CD8-positive, alpha-beta memory T cell (primary cell): ENCODE measurements at regions not wholly inside any gene's neighbourhood (a gene's known extent, or its start where the extent isn't known, plus 50 kb on each side); places are given as distances from the start of the nearest gene placed in this dataset.

Experiments
- CTCF ChIA-PET: fragments of 350-600 bp; sonication (Branson Sonifier 250); formaldehyde crosslinking; loops from one replicate; lab custom pipeline; 2021; ENCODE audit warnings: antibody characterized with exemption; lab: Charles Lee
- POLR2A ChIA-PET: fragments of 350-600 bp; sonication (Branson Sonifier 250); formaldehyde crosslinking; loops from one replicate; lab custom pipeline; 2021; ENCODE audit warnings: antibody characterized with exemption; lab: Charles Lee
- DNase-seq, 5 donors: peaks; one replicate each; pipeline versions ENCODE4 v3.0.0 to v3.0.0-alpha.2; 2020 to 2022; ENCODE audit warnings: mixed read lengths in 1 of 5
- H3K27ac ChIP-seq: one replicate; pipeline ENCODE4 v1.7.0; 2013; ENCODE audit warnings: low read depth, mild to moderate bottlenecking, low read length, moderate library complexity
- H3K27me3 ChIP-seq: 2 replicates; pipeline ENCODE4 v1.7.0; 2013; ENCODE audit warnings: low read length, mild to moderate bottlenecking; ENCODE audit not compliant: insufficient read depth, poor library complexity, severe bottlenecking
- H3K36me3 ChIP-seq: 2 replicates; pipeline ENCODE4 v1.7.0; 2013; ENCODE audit warnings: mild to moderate bottlenecking, low read length, moderate library complexity; ENCODE audit not compliant: insufficient read depth
- H3K4me1 ChIP-seq: 2 replicates; pipeline ENCODE4 v1.7.0; 2013; ENCODE audit warnings: mild to moderate bottlenecking, low read length, moderate library complexity; ENCODE audit not compliant: insufficient read depth
- H3K4me3 ChIP-seq: 2 replicates; pipeline ENCODE4 v1.7.0; 2013; ENCODE audit warnings: mild to moderate bottlenecking, low read length
- H3K9me3 ChIP-seq: 2 replicates; pipeline ENCODE4 v1.7.0; 2013; ENCODE audit warnings: mild to moderate bottlenecking, low read length
- H3K27ac Mint-ChIP-seq, 8 donors: one replicate each; pipeline ENCODE4 v1.8.0; 2020 to 2021; ENCODE audit warnings: mixed read lengths in 8 of 8, mild to moderate bottlenecking in 6 of 8, inconsistent platforms in 3 of 8, moderate library complexity in 3 of 8
- H3K27me3 Mint-ChIP-seq, 2 donors: one replicate each; pipeline ENCODE4 v1.8.0; 2020 to 2021; ENCODE audit warnings: mixed read lengths in 2 of 2, mild to moderate bottlenecking in 1 of 2, moderate library complexity in 1 of 2
- H3K36me3 Mint-ChIP-seq, 3 donors: one replicate each; pipeline ENCODE4 v1.8.0; 2020 to 2021; ENCODE audit warnings: mixed read lengths in 3 of 3, inconsistent platforms in 1 of 3, mild to moderate bottlenecking in 1 of 3
- H3K4me1 Mint-ChIP-seq, 3 donors: one replicate each; pipeline ENCODE4 v1.8.0; 2020 to 2021; ENCODE audit warnings: mixed read lengths in 3 of 3, inconsistent platforms in 1 of 3, mild to moderate bottlenecking in 1 of 3
- H3K4me3 Mint-ChIP-seq, 7 donors: one replicate each; pipeline ENCODE4 v1.8.0; 2020 to 2021; ENCODE audit warnings: mixed read lengths in 7 of 7, mild to moderate bottlenecking in 6 of 7, moderate library complexity in 4 of 7, inconsistent platforms in 2 of 7
- H3K9me3 Mint-ChIP-seq, 5 donors: one replicate each; pipeline ENCODE4 v1.8.0; 2020 to 2022; ENCODE audit warnings: mixed read lengths in 5 of 5, mild to moderate bottlenecking in 3 of 5, moderate library complexity in 2 of 5, inconsistent platforms in 1 of 5

DNA sequence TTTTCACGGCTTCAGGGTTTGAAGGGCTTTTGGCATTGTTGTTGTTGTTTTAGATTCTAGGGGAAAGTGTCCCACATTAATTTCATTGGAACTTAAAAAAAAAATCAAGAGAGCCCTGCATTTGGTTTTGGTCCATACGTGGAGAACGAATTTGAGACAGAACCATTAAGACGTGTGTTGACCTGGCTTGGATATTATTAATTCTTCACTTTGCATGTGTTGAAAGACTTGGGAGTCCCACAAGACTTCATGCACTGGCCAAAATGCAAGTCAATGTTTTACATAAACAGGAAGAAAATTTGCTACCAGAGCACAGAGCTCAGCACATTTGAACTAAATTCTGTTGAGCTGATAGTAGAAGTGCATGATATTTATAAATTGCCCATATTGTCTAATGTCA, 761.2 kb upstream of the ACVR2A start:
- Histone ChIP-seq H3K27ac (no peak overlapping the region), H3K27me3 (no peaks in the 10 kb centered on the region), H3K36me3 (no peaks in the 10 kb centered on the region), H3K4me1 (no peaks in the 10 kb centered on the region), H3K4me3 (no peak overlapping the region), H3K9me3 (no peaks in the 10 kb centered on the region)
- H3K9me3 Mint-ChIP-seq: no peaks in the 10 kb centered on the region
- H3K36me3 Mint-ChIP-seq: no peaks in the 10 kb centered on the region
- H3K27ac Mint-ChIP-seq: no peak overlapping the region
- H3K27me3 Mint-ChIP-seq: no peaks in the 10 kb centered on the region
- ChIA-PET POLR2A (no interaction called here), CTCF (interaction anchor here (2.2 kb wide), 1 partner anchor 828 kb away, joined by 11 read pairs; no protein-coding TSS in a partner anchor)
- DNase-seq: no peak
- H3K4me3 Mint-ChIP-seq: no peak overlapping the region
- H3K4me1 Mint-ChIP-seq: peaks cover 0 to 4% (median 0%) of the 10 kb centered on the region in 3 donors

DNA sequence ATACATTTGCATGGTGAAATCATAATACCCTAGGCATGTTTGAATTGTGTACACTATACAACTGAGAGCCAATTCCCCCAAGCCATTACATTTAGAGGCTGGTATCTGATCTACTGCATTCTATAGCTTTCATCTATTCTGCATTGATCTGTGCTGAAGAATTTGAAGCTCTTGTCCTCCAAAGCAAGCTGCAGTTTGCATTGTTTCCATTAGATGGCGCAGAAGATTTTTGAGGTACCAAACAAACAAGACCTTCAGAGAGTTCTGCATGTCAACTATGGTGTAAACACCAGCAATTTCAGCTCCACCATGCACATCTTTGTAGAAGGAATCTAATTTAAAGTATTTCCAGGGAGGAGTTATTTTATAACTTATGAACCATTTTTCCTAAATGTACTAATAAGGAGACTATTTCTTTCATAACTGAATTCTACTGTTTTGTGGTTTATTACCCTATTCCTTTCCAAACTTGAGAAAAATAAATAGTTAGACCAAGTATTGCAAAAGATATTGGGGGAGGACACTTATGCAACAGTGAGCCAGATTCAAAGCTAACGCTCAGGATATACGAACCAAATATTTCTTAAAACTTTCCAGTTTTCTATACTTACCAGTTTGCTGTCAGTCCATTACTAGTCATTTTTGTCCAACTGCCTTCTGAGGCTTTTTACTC, 761.8 kb upstream of the ACVR2A start:
- Histone ChIP-seq H3K27ac (no peak overlapping the region), H3K9me3 (no peaks in the 10 kb centered on the region), H3K27me3 (no peaks in the 10 kb centered on the region), H3K36me3 (no peaks in the 10 kb centered on the region), H3K4me1 (no peaks in the 10 kb centered on the region), H3K4me3 (no peak overlapping the region)
- H3K27ac Mint-ChIP-seq: no peak overlapping the region
- peaks cover 0 to 4% (median 0%) of the 10 kb centered on the region in 3 donors for H3K4me1 Mint-ChIP-seq
- peak in 4 of 5 donors; percentile 1 to 21 (median 6) for DNase-seq
- no peaks in the 10 kb centered on the region for H3K9me3 Mint-ChIP-seq
- H3K36me3 Mint-ChIP-seq: no peaks in the 10 kb centered on the region
- ChIA-PET CTCF (interaction anchor here (0.6 to 2.2 kb wide), 2 partner anchors 248 to 828 kb away, joined by 3 to 11 read pairs; no protein-coding TSS in a partner anchor), POLR2A (no interaction called here)
- H3K27me3 Mint-ChIP-seq: peaks cover 0 to 1% of the 10 kb centered on the region in 2 donors
- H3K4me3 Mint-ChIP-seq: no peak overlapping the region

DNA sequence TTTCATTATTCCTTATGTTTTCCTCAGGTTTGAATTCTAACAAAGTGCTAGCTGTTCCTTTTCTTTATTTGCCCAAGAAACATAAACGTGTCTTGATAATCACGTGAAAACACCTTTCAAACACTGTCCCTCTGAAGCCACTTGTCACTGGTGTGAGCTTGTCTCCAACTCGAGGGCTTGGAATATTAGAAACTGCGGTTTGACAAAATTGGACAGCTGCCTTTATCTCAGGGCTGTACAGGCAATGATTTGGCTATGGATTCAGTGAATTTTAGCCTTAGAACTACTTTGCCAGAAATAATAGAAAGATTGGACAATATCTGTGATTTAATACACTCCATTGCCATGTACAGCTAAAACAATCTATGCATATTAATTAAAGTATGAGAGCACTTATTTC, 763.0 kb upstream of the ACVR2A start:
- no peak overlapping the region for H3K27ac Mint-ChIP-seq

DNA sequence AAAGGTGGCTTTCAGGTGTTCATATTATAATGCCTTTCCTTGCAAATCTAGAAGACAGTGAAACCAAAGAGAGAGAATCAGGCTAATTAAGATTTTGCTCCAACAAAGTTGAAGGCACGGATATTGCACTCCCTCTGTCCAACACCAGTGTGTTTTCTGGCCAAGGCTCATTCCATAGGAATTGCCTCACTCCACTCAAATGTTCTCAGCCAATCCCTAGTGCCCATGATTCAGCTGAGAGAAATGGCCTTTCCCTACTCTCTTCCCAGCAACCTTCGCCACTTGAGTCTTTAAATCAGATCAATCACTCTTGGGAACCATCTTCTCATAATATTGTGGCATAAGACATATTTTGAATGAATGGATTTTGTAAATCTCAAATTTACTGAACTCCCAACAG, 768.2 kb upstream of the ACVR2A start:
- POLR2A ChIA-PET: no interaction called here
- H3K4me3 Mint-ChIP-seq: no peak overlapping the region
- CTCF ChIA-PET: no interaction called here
- H3K9me3 ChIP-seq: no peaks in the 10 kb centered on the region
- H3K27me3 ChIP-seq: no peaks in the 10 kb centered on the region
- no peak overlapping the region for H3K27ac Mint-ChIP-seq
- no peaks in the 10 kb centered on the region for H3K36me3 Mint-ChIP-seq
- H3K9me3 Mint-ChIP-seq: peaks cover 0 to 1% (median 0%) of the 10 kb centered on the region in 5 donors
- peaks cover 3 to 8% of the 10 kb centered on the region in 2 donors for H3K27me3 Mint-ChIP-seq
- no peaks in the 10 kb centered on the region for H3K4me1 Mint-ChIP-seq
- H3K4me3 ChIP-seq: no peak overlapping the region
- H3K27ac ChIP-seq: no peak overlapping the region
- H3K36me3 ChIP-seq: no peaks in the 10 kb centered on the region
- no peak for DNase-seq
- no peaks in the 10 kb centered on the region for H3K4me1 ChIP-seq

More for the DNA sequence above, 763.0 kb upstream of the ACVR2A start:
- Mint-ChIP-seq H3K27me3 (peaks cover 0 to 1% of the 10 kb centered on the region in 2 donors), H3K4me1 (peaks cover 0 to 4% (median 0%) of the 10 kb centered on the region in 3 donors), H3K4me3 (no peak overlapping the region), H3K9me3 (no peaks in the 10 kb centered on the region), H3K36me3 (no peaks in the 10 kb centered on the region)
- ChIA-PET CTCF (interaction anchor here (2.2 kb wide), 1 partner anchor 830 kb away, joined by 11 read pairs; no protein-coding TSS in a partner anchor), POLR2A (no interaction called here)
- H3K27me3 ChIP-seq: no peaks in the 10 kb centered on the region
- H3K9me3 ChIP-seq: no peaks in the 10 kb centered on the region
- H3K4me3 ChIP-seq: no peak overlapping the region
- H3K27ac ChIP-seq: no peak overlapping the region
- DNase-seq: no peak
- no peaks in the 10 kb centered on the region for H3K4me1 ChIP-seq
- no peaks in the 10 kb centered on the region for H3K36me3 ChIP-seq

DNA sequence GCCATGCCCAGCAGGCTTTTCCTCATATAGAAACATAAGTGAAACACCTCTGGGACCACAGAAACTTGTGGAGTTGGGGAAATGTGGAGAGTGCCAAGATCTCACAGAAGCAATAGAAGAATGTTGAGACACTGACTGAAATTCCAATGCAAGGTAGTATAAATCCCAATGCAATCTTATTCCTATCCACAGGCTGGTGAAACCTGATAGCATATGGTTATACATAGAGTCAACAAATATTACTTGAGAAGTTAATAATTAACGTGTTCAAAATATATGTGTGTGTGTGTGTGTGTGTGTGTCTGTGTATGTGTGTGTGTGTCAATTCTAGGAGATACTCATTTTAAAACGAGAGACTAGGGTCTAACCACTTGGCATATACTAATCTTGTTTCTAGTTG, 776.8 kb upstream of the ACVR2A start:
- no peak overlapping the region for H3K4me3 Mint-ChIP-seq

DNA sequence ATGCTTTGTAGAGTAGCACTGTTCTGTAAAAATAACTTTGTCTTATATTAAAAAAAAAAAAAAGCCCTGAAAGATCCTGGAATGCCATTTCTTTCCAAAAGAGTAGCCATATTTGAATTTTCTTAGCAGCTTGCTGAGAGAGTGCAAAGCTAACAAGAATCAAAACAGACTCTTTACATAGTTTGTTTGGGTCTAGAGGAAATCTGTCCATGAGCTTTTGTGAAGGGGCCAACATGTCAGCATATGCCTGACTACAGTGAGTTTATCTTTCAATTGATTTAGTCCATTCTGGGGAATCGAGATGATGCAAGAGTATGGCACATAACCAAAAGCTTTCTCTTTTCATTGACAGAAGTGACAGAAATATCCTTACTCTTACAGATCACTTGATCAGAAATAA, 777.7 kb upstream of the ACVR2A start:
- Histone ChIP-seq H3K4me1 (no peaks in the 10 kb centered on the region), H3K9me3 (no peaks in the 10 kb centered on the region), H3K27me3 (no peaks in the 10 kb centered on the region), H3K36me3 (no peaks in the 10 kb centered on the region), H3K27ac (no peak overlapping the region), H3K4me3 (no peak overlapping the region)
- ChIA-PET POLR2A (no interaction called here), CTCF (no interaction called here)
- H3K27me3 Mint-ChIP-seq: peaks cover 0 to 2% of the 10 kb centered on the region in 2 donors
- no peaks in the 10 kb centered on the region for H3K4me1 Mint-ChIP-seq
- DNase-seq: no peak
- H3K27ac Mint-ChIP-seq: no peak overlapping the region
- peaks cover 0 to 4% (median 0%) of the 10 kb centered on the region in 5 donors for H3K9me3 Mint-ChIP-seq
- no peaks in the 10 kb centered on the region for H3K36me3 Mint-ChIP-seq
- H3K4me3 Mint-ChIP-seq: no peak overlapping the region

More for the DNA sequence above, 776.8 kb upstream of the ACVR2A start:
- no peak overlapping the region for H3K27ac ChIP-seq
- ChIA-PET CTCF (no interaction called here), POLR2A (no interaction called here)
- Mint-ChIP-seq H3K4me1 (no peaks in the 10 kb centered on the region), H3K27me3 (peaks cover 0 to 2% of the 10 kb centered on the region in 2 donors), H3K36me3 (no peaks in the 10 kb centered on the region), H3K27ac (no peak overlapping the region), H3K9me3 (peaks cover 0 to 4% (median 0%) of the 10 kb centered on the region in 5 donors)
- no peak for DNase-seq
- H3K4me1 ChIP-seq: no peaks in the 10 kb centered on the region
- H3K9me3 ChIP-seq: no peaks in the 10 kb centered on the region
- H3K27me3 ChIP-seq: no peaks in the 10 kb centered on the region
- H3K4me3 ChIP-seq: no peak overlapping the region
- H3K36me3 ChIP-seq: no peaks in the 10 kb centered on the region

DNA sequence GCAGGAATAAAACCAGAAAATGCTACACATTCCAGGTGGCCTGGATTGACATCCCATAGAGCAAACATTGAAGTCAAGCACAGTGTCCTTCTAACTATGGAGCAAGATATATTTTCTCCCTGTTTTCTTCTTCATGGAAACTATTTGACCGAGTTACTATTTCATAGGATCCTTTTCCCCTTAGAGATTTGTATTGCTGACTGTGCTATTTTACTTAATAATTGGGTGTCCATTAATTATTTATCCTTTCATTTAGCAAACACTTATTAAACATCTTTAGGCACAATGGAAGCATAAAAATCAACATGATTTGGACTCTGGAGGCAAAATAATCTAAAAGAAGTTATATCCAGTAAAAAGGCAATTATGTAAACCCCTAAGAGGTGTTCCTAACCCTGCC, 782.8 kb upstream of the ACVR2A start:
- CTCF ChIA-PET: no interaction called here
- Mint-ChIP-seq H3K36me3 (no peaks in the 10 kb centered on the region), H3K4me1 (no peaks in the 10 kb centered on the region), H3K27ac (no peak overlapping the region), H3K9me3 (peaks cover 0 to 4% (median 0%) of the 10 kb centered on the region in 5 donors), H3K4me3 (no peak overlapping the region), H3K27me3 (peaks cover 0 to 2% of the 10 kb centered on the region in 2 donors)
- POLR2A ChIA-PET: no interaction called here
- H3K4me3 ChIP-seq: no peak overlapping the region
- H3K27me3 ChIP-seq: no peaks in the 10 kb centered on the region
- no peaks in the 10 kb centered on the region for H3K9me3 ChIP-seq
- no peak for DNase-seq
- no peak overlapping the region for H3K27ac ChIP-seq
- H3K36me3 ChIP-seq: no peaks in the 10 kb centered on the region
- H3K4me1 ChIP-seq: no peaks in the 10 kb centered on the region

DNA sequence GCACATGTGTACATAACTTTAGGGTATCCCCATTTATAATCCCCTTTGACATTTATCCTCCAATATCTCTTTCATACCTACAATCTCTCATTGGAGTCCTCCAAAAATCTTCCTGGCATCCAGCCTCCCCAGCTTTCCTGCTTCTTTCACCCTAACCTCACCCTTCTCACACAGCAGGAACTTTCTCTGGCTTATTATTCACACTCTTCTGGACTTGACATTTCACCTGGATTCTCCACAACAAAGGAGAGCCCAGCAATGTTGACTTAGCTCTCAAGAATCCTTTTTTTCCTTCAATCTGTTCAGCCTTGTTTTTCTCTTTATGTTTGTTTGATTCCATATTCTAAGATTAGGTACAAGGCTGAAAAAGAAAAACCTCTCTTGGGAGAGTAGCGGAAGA, 783.6 kb upstream of the ACVR2A start:
- Histone ChIP-seq H3K4me1 (no peaks in the 10 kb centered on the region), H3K36me3 (no peaks in the 10 kb centered on the region), H3K9me3 (no peaks in the 10 kb centered on the region), H3K27me3 (no peaks in the 10 kb centered on the region), H3K27ac (no peak overlapping the region), H3K4me3 (no peak overlapping the region)
- ChIA-PET POLR2A (no interaction called here), CTCF (no interaction called here)
- no peak overlapping the region for H3K27ac Mint-ChIP-seq
- no peak overlapping the region for H3K4me3 Mint-ChIP-seq
- H3K9me3 Mint-ChIP-seq: peaks cover 0 to 4% (median 0%) of the 10 kb centered on the region in 5 donors
- no peak for DNase-seq
- H3K4me1 Mint-ChIP-seq: no peaks in the 10 kb centered on the region
- H3K27me3 Mint-ChIP-seq: peaks cover 0 to 2% of the 10 kb centered on the region in 2 donors
- H3K36me3 Mint-ChIP-seq: no peaks in the 10 kb centered on the region
